Ishikawa (cell line): ENCODE measurements at regions not wholly inside any gene's neighbourhood (a gene's known extent, or its start where the extent isn't known, plus 50 kb on each side); places are given as distances from the start of the nearest gene placed in this dataset.

ENCODE experiments used
- CEBPB ChIP-seq: IDR thresholded peaks from 2 replicates; pipeline ENCODE4 v1.6.1; 2012
- CREB1 ChIP-seq: IDR thresholded peaks from 2 replicates; pipeline ENCODE4 v1.6.1; 2012; ENCODE audit warnings: low read depth
- EGR1 ChIP-seq: IDR thresholded peaks from 2 replicates; pipeline ENCODE4 v1.6.1; 2012
- EP300 ChIP-seq: IDR thresholded peaks from 2 replicates; pipeline ENCODE4 v1.6.1; 2012; ENCODE audit warnings: borderline replicate concordance
- FOXM1 ChIP-seq: IDR thresholded peaks from 2 replicates; pipeline ENCODE4 v1.6.1; 2012; ENCODE audit warnings: low read depth, borderline replicate concordance
- NFIC ChIP-seq: IDR thresholded peaks from 2 replicates; pipeline ENCODE4 v1.6.1; 2012
- RAD21 ChIP-seq: IDR thresholded peaks from 2 replicates; pipeline ENCODE4 v1.6.1; 2012; ENCODE audit warnings: low read depth
- REST ChIP-seq: IDR thresholded peaks from 2 replicates; pipeline ENCODE4 v1.6.1; 2012; ENCODE audit warnings: low read depth, mild to moderate bottlenecking
- TAF1 ChIP-seq: IDR thresholded peaks from 2 replicates; pipeline ENCODE4 v1.6.1; 2012; ENCODE audit warnings: low read depth, mild to moderate bottlenecking
- TCF12 ChIP-seq: IDR thresholded peaks from 2 replicates; pipeline ENCODE4 v1.6.1; 2012; ENCODE audit warnings: low read depth
- TEAD4 ChIP-seq: IDR thresholded peaks from 2 replicates; pipeline ENCODE4 v1.6.1; 2012
- YY1 ChIP-seq: IDR thresholded peaks from 2 replicates; pipeline ENCODE4 v1.6.1; 2012; ENCODE audit warnings: low read depth
- ZBTB7A ChIP-seq: IDR thresholded peaks from 2 replicates; pipeline ENCODE4 v1.6.1; 2012; ENCODE audit warnings: low read depth
- TF ChIP-seq, protein P1 (sequence below): IDR thresholded peaks from 2 replicates; pipeline ENCODE4 v1.6.1; 2012
- TF ChIP-seq, protein P2 (sequence below): IDR thresholded peaks from 2 replicates; pipeline ENCODE4 v1.6.1; 2012

DNA sequence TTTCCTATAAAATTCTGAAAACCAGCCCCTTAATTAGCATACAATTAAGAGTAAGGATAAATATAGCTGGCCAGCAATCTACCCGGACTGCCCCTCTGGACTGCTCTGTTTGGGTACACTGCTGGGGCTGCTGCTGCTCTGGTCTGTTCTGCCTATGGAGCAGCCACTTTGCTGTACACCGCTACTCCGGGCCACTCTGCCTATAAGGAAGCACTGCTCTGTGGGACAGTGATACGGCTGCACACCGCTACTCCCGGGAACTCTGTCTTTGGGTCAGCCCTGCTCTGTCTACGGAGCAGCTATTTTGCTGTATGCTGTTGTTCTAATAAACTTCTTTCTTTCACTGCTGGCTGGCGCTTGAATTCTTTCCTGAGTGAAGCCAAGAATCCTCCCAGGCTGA is 316.5 kb upstream of the PLSCR5 start:
- TF ChIP-seq EGR1 (no peak), EP300 (no peak), CEBPB (no peak), NFIC (no peak), YY1 (no peak), TEAD4 (no peak), CREB1 (no peak), TAF1 (no peak), RAD21 (no peak), TCF12 (no peak), ZBTB7A (no peak), FOXM1 (no peak), REST (no peak)
- TF ChIP-seq, protein P1, sequence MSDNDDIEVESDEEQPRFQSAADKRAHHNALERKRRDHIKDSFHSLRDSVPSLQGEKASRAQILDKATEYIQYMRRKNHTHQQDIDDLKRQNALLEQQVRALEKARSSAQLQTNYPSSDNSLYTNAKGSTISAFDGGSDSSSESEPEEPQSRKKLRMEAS, result no peak
- TF ChIP-seq, protein P2, sequence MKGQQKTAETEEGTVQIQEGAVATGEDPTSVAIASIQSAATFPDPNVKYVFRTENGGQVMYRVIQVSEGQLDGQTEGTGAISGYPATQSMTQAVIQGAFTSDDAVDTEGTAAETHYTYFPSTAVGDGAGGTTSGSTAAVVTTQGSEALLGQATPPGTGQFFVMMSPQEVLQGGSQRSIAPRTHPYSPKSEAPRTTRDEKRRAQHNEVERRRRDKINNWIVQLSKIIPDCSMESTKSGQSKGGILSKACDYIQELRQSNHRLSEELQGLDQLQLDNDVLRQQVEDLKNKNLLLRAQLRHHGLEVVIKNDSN, result no peak

DNA sequence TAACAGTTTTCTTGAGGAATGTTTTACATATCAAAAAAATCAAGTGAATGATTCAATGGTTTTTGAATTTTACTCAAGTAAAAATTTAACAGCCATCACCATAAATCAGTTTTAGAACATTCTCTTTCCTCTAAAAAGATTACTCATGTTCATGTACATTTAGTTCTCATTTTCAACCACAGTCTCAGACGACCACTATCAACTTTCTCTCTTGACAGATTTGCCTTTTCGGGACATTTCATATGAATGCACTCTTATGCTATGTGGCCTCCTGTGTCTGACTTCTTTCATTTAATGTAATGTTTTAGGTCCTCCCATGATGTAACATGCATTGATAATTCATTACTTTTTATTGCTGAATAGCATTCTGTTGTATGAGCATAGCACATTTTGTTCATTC is 309.3 kb upstream of the PLSCR5 start:
- TF ChIP-seq, protein P2, result no peak
- TF ChIP-seq TEAD4, result no peak

DNA sequence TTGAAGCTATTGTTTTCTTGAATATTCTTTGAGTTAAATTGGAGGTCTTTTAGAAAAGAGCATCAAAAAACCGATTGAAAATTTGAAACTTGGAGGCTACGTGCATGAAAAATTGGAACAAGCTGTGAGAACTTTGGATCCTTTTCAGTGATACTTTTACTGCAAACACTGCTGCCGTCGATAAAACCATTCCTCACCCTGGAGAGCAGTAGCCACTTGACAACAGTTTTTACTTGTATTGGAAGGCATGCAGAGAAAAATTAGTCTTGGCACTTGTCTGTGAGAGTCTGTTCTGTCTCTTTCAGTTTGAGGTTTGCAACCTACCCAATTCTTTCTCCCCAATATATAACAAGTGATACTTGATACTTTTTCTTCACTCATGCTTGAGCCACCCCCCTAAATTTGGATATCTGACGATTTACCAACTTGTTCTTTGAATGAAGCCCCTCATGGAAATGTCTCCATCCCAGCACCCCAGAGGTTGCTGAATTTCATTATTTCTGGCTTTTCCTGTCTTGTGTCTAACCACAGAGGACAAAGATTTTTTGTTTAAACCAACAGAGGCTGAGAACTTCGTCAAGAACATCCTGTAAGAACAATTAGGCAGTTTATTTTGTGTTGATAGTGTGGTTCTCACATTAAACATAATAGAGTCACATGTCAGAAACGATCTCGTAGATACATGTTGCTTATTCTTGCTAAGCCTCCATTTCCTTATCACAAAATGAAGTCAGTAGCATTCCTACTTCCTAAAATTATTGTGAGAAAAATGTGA is 307.3 kb upstream of the PLSCR5 start:
- TF ChIP-seq TEAD4 (no peak), CREB1 (no peak), YY1 (no peak), NFIC (no peak), TCF12 (no peak), EP300 (no peak), FOXM1 (no peak), EGR1 (no peak), REST (no peak), ZBTB7A (no peak), RAD21 (no peak), CEBPB (no peak), TAF1 (no peak)
- TF ChIP-seq, protein P1, result no peak
- TF ChIP-seq, protein P2, result no peak

DNA sequence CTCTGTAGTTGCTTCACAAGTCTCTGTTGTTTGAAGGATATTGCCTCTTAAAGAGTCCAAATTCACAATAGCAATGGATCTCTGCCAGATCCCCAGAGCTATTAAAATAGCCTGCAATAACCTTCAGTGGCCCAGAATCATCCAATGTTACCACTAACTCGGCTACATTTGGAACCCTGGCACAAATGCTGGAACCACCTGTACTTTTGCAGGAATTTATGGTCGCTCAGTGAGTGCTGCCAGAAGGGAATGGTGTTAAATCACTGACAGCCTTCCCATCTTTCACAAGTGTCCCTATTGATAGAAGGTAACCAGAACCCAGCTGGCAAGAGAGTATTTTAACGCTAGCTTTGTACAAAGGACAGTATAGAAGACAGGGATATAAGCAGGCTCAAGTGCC is 298.8 kb upstream of the PLSCR5 start:
- TF ChIP-seq EP300, result no peak
- no peak for TF ChIP-seq NFIC
- TF ChIP-seq, protein P1, result no peak
- no peak for TF ChIP-seq REST
- TF ChIP-seq TAF1, result no peak
- TF ChIP-seq FOXM1, result no peak
- TF ChIP-seq YY1, result no peak
- no peak for TF ChIP-seq TCF12
- TF ChIP-seq RAD21, result no peak
- TF ChIP-seq EGR1, result no peak
- TF ChIP-seq CEBPB, result no peak
- no peak for TF ChIP-seq CREB1
- TF ChIP-seq TEAD4, result no peak
- TF ChIP-seq, protein P2, result no peak
